NK-92 treated with Interleukin-12 subunit alpha and Interleukin-12 subunit beta, amount 100 ng/mL, for 24 hours (cell line): ENCODE measurements at regions not wholly inside any gene's neighbourhood (a gene's known extent, or its start where the extent isn't known, plus 50 kb on each side); places are given as distances from the start of the nearest gene placed in this dataset.

Source experiments
- DNase-seq: peaks from one replicate; lab custom pipeline; 2025; lab: John Stamatoyannopoulos, UW

DNA sequence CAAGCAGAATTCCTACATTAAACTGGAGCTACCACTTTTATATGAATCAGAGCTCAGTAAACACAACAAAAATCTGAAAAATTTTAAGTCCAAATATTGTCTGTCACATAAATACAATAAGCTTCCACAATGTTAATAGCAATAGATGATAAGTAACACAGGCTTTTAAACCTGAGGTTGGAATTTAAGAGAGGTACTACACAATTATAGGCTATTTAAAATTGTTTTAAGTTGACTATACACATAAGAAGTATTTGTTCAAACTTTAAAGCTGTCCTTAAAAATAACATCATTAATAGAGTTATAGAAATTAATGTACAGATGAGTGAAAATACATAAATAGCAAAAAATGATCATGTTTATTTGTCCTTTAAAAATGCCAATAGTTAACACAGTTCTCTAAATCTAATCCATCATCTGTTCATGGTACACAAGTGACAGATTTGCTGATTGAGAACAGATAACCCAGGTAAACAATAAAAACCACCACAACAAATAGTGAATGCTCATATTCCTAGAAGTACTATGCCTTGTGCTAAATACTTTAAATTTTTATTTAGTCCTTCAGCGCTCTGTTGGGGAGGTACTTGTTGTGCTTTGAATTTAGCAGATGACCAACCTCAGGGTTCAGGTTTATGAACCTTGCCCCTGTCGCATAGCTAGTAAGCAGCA lies 382.3 kb upstream of the ID4 start:
- DNase-seq = no peak

DNA sequence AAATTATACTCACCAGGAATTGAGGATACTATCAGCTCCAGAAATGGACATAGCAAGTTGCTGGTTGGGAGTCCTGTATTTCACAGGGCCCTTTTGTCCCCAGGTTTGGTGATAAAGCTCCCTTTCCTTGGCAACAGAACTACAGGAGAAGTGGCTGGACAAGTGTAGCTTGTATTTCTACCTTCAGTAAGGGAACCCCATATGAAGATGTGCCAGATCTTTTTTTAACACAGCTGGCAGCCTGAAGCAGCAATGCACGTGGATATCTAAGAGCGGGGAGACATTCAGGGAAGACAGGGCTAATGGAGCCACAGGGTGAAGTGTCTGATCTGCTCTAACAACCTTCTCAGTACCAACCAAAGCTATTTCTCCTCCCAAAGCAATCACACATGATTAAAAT lies 373.9 kb upstream of the ID4 start:
- DNase-seq = no peak

DNA sequence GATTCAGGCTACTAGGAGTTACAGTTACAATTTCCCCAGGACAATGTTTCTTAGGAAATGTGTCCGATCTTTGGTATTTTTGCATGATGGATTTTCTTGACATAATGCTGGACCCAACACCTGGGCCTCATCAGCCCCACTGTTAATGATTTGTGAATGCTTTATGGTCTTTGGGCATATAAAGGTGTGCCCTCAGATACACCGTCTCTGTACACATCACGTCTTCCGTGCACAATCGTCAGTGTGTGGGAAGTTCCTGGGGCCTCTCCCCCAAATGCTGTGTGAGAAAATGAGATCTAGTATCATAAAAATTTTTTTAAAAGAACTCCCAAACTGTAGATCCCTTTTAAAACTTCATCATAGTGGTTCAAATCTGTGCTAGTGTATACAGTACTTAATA lies 373.2 kb upstream of the ID4 start:
- DNase-seq = no peak

DNA sequence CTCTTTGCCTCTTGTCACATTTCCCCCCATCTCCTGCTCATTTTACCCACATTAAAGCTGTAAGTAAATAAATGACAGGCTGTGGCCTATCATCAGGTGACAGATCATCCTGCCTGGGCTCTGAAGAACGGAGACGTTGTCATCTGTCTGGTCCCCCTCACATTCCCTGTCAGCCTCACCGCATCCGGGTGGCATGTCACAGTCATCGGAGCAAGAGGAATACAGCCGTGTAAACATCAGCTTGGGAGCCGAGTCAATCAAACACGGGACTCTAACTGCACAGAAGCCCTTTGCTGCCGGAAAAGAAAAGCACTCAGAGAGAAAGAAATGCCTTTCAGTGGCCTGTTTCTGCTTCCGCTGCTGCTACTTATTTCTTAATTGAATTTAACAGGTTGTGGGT lies 371.9 kb upstream of the ID4 start:
- DNase-seq = no peak

DNA sequence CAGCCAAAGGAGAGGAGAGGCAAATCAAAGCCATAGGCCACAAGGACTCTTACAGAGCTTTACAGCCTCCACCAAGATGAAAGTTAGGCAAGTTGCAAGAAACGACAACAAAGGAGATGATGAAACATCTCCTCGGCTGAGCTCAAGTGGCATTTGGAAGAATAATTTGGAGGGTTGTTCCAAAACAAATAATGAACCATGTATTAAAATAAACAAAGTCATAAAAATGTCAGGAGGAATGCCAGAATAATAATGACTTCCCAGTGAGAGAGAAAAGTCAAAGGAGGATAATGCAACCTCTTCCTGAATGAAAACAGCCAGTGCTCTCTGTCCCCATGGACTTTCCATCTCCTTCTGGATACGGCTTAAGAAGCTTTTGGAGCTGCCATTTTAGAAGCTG lies 371.4 kb upstream of the ID4 start:
- DNase-seq = no peak

- no peak for DNase-seq
These were observed 366.8 kb upstream of the ID4 start for GRCh38 chr6:19470333-19470732.

DNA sequence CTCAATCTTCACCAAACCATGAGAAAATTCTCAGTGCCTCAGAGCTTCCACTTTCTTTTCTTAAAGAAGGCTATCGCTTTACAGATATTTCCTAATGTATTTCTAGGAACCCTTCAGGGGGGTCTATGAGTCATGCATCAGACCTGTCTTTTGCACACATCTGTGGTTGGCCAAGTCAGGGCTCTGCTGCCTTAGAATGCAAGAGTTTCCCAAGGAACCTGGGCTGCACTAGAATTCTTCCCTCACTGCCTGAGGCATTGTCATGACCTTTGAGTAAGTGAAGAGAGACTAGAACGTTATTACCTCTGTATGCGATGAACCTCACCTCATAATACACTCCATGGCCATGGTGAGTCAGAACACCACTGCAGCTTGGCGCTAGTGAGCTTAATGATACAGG lies 365.0 kb upstream of the ID4 start:
- peak; percentile 54 for DNase-seq

- DNase-seq = no peak
These were observed 364.3 kb upstream of the ID4 start for GRCh38 chr6:19472850-19473249.

- no peak for DNase-seq
These were observed 359.6 kb upstream of the ID4 start for GRCh38 chr6:19477563-19477962.

DNA sequence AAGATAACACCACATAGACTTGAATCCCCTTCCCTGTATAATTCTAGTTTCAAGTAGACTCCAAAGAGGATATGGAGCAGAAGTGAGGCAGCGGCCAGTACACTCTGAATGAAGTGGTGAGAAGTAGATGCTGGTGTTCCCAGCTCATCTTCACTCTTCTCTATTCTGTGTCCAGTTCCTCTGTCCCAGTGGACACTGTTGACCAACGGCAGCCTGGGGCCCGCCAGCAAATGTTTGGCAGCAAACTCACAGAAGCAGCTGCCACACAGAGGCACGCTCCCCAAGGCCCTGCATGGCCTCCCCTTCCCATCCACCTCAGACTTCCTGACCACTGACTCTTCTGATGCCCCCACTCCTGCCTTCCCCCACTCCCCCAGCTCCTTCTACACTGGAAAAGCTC lies 358.9 kb upstream of the ID4 start:
- no peak for DNase-seq

- no peak for DNase-seq
These were observed 358.2 kb upstream of the ID4 start for GRCh38 chr6:19478992-19479391.

- no peak for DNase-seq
These were observed 357.6 kb upstream of the ID4 start for GRCh38 chr6:19479551-19479950.

- DNase-seq = no peak
These were observed 344.3 kb upstream of the ID4 start for GRCh38 chr6:19492636-19493405.

- DNase-seq = no peak
These were observed 335.4 kb upstream of the ID4 start for GRCh38 chr6:19501737-19502245.

DNA sequence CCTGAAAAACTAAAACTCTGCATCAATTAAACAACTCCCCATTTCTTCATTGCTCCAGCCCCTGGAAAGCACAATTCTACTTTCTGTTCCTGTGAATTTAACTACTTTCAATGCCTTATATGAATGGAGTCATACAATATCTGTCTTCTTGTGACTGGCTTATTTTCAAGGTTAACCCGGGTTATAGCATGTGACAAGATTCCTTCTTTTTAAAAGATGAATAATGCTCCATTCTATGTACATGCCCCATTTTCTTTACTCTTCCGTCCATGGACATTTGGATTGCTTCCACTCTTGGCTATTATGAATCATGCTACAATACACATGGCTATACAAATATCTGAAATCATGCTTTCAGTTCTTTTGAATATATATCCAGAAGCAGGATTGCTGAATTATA lies 334.9 kb upstream of the ID4 start:
- no peak for DNase-seq

DNA sequence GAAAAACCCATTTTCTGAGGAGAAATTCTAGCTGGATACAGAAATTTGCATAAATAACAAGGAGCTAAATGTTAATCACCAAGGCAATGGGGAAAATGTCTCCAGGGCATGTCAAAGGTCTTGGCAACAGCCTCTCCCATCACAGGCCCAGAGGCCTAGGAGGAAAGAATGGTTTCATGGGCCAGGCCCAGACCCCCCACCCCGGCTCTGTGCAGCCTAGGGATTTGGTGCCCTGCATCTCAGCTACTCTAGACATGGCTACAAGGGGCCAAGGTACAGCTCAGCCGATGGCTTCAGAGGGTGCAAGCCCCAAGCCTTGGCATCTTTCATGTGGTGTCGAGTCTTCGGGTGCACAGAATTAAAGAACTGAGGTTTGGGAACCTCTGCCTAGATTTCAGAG lies 321.2 kb upstream of the ID4 start:
- DNase-seq = no peak

DNA sequence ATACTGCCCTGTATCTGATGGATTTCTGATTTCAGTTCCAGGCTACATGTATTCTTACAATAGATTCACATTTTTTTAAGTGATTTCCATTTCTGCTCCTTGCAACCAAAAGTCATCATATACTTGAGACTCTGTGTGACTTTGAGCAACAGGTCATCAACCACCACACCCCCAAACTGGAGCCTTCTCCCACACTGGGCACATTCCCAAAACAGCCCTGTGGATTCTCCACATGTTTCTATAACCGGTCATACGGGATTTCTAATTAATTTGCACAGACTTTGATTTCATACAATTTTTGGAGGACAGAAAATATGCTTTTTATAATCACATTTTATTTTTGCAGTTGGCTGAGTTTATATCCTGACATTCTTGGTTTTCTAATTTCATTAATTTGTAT lies 317.2 kb upstream of the ID4 start:
- no peak for DNase-seq

DNA sequence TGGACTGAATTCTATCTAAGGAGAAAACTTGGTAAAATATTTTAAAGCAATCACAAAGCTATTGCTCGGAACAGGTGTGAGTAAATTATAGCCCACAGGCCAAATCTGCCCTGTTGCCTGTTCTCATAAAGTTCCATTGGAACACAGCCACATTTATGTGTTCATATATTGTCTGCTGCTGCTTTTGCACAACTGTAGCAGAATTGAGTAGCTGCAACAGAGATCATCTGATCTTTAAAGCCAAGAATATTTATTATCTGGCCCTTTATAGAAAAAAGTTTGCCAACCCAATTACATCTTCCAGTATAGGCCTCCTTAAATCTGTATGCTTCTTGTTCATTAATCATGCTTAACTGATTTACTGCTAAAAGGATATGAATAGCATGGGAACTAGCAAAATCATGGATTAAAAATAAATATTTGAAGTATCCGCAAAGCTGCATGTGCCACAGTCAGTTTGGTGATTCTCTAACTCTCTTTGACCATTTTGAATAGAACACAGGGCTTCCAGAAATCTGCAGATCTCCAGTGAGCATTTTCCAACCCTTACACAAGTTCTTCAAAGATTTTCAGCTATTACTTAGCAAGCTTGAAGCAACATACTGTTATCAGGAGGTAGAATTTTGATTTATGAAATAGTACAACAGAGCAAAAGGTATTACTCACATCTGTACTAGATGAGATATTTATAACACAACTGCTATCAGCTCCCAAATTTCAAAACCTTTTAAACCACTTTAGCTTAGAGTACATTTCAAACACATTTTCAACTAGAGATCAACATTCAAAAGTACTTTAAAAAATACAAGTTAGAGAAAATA lies 312.6 kb upstream of the ID4 start:
- no peak for DNase-seq

GRCh38 chr6:19525673-19526072 lies 311.5 kb upstream of the ID4 start:
- DNase-seq = no peak

DNA sequence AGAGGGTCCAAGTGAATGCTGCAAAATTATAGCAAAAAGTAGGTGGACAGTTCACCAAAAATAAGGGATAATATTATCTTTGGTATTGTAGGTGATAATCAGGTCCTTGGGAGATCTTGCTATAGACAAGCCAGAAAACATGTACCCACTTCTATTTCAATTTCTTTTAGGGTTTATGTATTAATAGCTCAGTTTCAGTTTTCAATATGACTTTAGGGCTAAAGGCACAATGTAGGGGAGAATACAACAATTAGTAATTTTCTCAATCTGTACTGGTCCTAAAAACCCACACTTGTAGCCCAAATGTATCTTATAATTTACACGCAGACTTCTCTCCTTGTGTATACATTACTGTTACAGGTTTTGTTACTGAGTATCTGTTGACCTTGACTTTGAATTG lies 307.0 kb upstream of the ID4 start:
- DNase-seq = no peak

DNA sequence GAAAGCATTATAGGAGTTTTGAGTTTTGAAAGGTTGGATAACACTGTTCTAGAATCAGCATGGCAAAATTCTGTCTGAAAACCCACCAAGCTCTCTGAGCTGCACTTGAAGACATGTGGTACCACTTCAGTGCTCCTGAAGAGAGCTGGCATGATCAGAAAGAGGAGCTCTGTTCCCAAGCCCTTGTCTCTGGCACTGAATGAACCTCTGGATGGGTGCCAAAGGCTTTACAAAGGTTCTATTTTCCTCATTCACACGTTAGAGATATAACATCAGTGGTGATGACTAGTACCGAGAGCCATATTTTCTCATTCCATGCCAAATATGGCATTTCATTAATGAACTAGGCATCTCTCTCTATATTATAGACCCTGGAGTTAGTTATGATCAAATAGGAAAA lies 301.8 kb upstream of the ID4 start:
- no peak for DNase-seq

- DNase-seq = no peak
These were observed 300.3 kb upstream of the ID4 start for GRCh38 chr6:19536838-19537237.

DNA sequence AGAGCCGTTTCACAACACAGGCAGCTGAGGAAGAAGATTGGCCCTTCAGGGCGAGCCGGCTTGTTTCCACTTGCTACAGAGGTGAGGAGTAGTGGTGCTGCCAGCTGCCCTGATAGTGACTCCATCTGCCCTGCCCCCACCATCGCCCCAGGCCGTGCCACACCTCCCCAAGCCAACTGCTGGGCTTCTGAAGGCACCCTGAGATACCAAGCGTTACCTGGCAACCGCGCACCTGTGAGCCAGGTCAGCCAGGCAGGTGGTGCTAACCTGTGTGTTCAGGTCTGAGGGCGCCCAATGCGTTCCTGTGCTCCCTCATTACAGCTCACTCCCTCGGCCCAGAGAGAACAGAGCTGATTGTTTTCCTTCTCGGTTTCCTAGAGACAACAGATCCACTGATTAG lies 299.1 kb upstream of the ID4 start:
- no peak for DNase-seq
